GM21529 (cell line): ENCODE measurements at regions not wholly inside any gene's neighbourhood (a gene's known extent, or its start where the extent isn't known, plus 50 kb on each side); places are given as distances from the start of the nearest gene placed in this dataset.

ENCODE experiments used
- ATAC-seq: cut with Tn5 transposase; IDR thresholded peaks from one replicate; pipeline ENCODE4 v1.9.1; 2021; ENCODE audit not compliant: unreplicated experiment

DNA sequence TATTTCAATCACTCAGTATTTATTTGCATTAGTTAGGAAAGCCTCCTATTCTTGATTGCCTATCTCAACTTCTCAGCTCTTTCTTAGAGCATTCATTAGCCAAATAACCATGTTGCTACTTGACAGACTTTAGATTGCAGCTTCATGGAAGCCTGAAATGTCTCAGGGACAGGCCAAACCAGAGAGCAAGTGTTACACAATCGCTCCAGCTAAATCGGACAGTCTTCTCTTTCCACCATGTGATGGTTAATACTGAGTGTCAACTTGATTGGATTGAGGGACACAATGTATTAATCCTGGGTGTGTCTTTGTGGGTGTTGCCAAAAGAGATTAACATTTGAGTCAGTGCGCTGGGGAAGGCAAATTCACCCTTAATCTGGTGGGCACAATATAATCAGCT lies 106.5 kb upstream of the DRD2 start:
- no peak for ATAC-seq

DNA sequence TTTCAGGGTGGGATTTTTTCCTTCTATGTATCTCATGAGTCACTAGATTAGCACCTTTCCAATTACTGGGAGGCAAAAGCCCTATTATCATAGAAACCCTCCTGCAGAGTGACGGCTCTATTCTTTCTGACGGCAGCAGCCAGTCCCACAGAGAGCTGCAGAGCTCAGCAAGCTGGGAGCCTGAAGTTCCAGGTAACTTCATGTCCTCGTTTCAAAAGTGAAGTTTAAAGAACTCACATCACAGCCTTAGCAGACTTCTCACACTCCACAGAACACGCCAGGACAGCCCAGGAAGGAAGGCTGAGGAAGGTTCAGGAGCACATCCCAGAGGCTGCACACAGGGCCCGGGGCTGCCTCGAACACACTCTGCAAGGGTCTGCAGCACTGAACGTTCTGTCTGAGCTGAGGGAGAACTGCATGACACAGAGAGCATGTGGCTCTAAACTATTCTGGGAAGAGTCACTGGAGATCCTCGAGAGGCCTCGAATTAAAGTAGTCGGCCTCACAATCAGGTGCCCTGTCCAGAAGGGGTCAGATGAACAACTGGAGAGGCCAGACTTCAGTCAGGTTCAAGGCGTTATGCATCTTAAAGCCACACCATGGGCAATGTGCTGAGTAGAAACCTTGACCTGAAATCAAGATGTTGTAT lies 104.2 kb upstream of the DRD2 start:
- ATAC-seq = no peak

DNA sequence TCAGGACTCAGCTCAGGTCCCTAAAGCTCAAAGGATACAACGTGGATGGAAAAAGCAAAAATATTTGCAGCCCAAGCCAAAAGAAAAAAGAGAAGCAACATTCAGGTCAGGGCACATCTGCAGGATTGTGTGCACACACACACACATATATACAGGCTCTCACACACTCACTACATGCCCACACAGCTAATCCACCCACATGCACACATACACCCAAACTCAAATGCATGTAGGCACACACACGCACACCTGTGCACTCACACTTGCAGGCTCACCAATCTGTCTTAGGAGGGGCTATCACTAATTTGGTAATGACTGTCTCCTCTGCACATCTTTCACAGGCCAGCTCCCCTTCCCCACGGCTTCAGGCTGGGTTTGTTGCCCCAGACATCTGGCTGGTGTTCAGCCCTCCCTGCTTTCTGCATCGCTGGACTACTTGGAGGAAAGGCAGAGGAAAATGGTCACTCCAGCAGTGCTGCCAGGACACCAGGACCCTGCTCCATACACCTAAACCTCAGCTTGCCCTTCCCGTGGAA lies 103.6 kb upstream of the DRD2 start:
- no peak for ATAC-seq

DNA sequence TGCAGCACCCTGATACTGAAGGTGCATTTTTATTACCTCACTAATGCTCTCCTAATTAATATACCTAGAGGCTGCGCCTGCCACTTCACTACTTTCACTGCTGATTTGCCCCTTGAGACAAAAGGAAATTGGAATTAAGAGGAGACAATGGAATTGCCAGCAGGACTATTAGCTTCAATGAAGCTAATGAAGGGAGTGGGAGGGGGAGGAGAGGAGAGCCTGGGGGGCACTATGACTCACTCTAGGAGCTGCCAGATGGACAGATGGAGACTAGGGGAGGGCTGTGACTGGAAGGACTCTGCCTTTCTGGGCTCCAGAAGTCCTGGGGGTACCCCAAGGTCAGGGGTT lies 102.8 kb upstream of the DRD2 start:
- no peak for ATAC-seq

DNA sequence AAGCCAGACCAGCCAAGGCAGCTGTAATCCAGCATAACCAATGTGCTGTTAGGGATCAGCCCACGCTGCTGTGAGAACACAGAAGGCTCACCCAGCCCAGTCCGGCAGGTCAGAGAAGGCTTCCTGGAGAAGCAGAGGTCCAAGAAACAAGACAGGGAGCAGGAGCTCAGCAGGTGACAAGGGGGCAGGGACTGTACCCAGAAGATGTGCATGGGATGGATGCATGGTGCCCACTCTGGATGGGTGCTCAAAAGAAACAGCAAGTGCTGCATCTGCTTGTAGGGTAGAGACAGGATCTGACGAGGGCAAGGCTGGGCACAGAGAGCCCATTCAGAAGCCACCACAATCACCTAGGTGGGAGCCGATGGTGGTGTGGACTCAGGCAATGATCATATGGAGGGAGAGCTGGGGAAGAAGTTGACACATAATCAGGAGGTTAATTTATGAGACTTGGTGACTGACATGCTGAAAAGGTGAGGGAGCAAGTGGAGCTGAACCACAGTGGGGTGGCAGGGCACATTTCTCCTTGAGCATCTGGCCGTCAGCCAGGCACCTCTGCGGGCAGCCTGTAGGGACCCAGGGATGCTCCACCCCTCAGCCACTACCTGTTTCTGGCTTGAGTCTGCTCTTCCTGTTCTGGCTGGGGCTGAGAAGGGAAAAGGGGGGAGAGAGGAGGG lies 102.3 kb upstream of the DRD2 start:
- no peak for ATAC-seq

DNA sequence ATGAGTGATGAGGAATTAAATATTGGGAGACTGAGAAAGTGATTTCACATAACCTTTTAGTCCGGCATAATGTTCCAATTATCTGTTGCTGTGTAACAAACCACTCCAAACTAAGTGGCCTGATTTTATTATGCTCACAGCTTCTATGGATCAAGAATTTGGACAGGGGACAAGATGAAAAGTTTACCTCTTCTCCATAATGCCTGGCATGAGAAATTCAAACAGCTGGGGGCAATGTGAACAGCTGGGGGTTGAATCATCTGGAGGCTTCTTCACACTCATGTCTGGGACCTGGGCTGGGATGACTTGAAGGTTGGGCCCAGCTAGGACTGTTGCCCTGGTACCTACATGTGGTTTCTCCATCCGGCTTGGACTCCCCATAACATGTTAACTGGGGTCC lies 99.4 kb upstream of the DRD2 start:
- no peak for ATAC-seq

DNA sequence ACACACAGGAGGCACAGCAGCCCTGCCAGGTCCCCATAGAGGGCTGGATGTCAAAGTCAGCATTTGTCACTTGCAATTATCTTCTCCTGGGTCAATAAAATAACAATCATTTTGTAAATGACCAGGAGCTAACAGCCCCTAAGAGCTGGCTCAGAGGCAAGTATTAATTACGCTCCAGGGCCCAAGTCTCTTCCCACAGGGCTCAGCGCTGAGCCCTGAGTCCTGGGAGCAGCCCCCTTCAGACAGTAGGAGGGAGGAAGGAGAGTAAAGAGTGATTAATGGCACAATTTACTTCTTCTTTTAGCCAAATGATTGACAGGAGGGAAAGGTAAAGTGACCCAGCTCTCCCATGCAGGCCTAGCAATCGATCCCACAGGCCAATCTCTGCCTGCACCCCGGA lies 99.0 kb upstream of the DRD2 start:
- no peak for ATAC-seq

DNA sequence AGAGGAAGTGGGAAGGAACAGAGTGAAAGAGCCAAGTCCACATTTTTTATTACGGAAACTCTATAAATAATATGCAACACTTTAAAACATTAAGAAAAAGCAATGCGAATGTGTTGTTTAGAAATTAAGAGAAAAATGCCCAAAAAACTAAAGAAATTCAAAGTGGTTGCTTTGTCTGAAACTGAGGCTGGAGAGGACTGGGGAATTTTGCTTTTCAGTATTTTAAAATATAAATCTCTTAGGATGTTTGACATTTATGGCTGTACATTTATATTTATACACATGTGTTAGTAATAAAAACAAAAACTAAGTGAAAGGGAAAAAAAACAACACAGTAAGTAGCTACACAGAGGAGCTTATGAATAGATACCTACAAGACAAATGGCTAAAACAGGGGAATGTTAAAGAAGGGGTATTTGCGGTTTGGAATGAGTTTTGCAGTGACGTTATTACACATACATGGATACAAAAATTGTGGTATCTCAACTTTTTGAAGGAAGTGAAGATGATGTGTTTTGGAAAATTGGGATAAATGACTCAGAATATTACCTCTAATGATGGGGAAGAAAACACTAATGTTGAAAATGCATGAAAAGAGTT lies 97.0 kb upstream of the DRD2 start:
- ATAC-seq = no peak

DNA sequence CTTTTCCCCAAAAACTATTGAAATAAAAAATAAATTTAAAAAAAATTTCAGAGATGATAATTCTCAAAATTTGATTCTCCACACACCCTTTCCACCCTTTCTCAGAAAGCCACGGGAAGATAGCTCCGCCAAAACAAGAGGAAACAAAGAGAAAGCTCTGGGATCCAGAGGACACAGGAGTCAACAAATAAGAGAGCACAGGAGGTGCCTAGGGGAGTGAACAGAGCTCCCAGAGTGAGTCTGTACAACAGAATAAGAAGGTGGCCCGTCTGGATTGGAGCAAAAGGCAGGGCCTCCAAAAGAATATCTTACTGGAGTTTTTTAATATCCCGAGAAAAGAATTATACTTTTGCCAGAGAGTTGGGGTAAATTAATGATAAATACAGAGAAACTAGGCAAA lies 96.3 kb upstream of the DRD2 start:
- no peak for ATAC-seq

DNA sequence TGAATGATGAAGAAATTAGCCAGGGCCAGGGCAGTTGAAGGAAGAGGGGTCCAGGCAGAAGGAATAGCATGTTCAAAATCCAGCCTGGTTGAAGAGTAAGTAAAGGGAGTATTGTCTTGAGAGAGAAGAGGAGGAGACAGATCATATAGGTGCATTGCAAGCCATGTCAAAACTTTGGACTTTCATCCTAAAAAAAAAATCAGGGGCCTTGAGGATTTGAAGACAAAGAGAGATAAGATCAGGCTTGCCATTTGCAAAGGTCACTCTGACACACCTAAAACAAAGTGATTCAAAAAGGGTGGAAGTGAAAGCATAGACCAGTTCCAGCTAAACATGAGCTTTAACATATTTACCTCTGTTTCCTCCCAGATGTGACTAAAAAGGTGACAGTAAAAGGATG lies 95.7 kb upstream of the DRD2 start:
- no peak for ATAC-seq

DNA sequence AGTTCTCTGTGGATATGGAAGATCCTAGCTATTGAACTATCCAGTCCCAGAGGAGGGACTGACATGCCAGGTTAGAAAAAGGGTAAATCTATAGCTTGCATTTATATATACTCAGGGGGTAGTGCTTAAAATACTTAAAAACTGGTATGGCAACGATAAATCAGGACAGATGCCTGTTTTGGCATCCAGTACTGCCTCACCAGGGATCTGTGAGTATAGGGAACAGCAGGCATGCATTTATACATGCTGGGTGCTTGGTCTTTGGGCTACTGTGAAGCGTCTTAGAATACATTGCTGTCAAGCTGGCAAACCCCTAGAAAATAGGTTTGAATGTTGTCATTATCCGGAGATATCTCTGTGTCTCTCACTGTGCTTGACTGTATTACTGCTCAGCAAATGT lies 94.2 kb upstream of the DRD2 start:
- ATAC-seq = no peak

DNA sequence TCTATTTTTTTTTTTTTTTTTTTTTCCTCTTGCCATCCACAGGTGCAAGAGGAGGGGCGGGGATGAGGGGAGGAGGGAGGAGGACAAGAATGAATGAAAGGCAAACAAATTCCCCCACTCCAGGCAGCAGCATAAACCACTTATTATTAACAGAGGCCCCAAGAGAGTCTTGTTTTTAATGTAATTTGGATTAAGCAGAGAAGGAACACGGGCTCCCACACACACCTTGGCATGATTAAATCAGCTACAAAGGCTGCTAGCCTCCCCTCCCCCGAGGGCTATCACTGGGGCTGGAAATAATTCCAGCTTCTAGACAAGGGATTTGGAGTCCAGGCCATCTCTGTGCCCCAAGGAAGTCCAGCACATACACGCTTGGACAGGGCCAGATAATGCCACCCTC lies 93.4 kb upstream of the DRD2 start:
- ATAC-seq = no peak

DNA sequence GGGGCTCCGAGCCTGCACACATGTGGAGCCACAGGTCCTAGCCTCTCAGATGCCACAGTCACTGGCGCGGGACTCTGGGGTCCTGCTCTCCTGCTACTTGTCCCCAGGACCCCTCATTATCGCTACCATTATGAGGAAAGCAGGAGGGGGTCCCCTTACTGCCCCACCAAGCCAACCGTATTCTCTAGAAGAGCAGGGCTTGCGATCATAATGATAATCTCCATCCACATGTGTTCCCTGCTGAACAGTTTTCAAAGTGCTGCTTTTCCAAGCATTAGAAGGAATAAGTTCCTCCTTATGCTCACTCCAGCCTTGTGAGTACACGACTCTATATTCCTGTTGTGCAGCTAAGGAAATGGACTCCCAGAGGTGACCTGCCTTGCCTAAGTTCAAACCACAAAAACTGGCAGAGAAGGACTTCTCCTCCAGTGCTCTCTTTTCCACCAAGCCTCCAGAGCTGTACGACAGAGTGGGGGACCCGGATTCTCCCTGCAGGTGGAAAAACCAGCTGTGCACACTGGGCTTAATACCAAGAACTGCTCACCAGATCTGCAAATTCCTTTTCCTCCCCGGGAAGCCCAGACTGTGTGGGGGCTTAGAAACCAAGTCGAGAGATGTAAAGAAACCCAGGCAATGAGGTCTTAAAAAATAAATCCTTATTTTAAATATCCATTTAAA lies 92.8 kb upstream of the DRD2 start:
- no peak for ATAC-seq

DNA sequence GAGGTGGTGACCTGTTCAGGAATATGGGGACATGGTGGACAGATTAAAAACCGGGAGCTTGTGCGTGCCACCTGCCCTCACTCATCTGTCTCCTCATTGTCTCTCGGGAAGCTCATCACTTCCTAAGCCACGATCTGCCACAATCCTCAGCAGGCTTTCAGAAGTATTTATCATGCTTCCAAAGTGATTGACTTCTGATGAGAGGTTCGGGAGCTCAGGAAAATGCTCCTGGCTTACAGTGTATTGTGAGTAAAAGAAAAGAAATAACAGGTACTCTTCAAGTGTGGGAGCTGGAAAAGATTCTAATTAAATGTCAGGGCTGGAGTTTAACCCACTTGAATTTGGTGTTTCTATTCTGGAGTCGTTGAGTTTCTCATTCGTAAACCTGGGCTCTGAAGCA lies 91.9 kb upstream of the DRD2 start:
- no peak for ATAC-seq

DNA sequence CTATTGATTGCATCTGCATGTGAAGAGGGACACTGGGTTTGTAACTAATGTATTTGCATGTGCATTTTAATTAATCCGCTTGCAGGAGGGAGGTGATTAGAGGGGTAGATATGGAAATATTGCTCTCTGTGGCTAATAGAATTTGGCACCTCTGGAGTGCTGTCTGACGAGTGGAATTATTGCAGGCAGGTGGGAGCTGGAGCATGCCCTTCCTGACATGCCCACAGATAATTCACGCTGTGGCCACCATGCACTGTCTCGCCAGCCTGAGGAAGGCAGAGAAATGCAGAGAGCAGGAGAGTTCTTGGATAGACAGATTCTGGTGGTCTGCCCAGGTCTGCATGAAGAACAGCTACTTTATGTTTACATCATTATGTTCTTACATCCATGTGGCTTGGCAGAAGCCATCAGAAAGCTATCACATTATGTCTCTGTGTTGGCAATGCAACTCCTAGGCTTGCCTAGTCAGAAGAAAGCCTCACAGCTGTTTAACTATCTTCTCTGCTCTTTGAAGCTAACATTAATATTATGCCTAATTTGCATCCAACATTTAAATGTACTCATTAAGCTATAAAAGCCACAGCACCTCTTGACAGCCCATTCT lies 89.4 kb upstream of the DRD2 start:
- no peak for ATAC-seq

DNA sequence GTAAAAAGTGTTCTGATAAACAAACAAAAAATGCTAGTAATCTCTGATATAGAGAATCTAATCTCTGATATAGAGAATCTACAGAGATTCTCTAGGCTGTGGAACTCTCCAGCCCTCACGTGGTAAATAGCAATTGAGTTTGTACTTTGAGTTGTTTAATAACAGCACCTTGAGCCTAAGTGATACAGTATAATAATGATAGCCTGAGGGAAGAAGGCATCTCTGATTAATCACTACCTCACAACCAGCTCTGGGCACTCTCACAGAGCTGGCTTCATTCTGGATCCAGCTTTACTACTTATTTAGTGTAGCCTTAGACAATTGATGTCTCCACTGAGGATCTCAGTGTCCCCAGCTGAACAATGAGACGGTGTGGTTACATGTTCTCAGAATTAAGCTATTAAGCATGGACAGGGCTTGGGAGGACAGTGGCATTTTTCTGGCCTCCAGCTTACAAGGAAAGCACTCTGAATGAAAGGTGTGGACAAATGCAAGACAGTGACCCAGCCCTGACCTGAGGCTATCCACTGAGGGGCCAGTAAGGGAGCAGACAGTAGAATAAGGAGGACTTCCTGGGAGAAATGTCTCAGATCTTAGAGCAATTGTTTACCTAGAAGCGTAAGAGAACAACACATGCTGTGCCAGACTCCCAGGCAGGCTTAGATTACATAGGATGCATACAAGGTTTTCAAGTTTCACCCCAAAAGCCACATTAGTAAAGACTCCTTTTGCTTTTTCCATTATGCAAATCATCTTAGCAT lies 88.7 kb upstream of the DRD2 start:
- no peak for ATAC-seq

DNA sequence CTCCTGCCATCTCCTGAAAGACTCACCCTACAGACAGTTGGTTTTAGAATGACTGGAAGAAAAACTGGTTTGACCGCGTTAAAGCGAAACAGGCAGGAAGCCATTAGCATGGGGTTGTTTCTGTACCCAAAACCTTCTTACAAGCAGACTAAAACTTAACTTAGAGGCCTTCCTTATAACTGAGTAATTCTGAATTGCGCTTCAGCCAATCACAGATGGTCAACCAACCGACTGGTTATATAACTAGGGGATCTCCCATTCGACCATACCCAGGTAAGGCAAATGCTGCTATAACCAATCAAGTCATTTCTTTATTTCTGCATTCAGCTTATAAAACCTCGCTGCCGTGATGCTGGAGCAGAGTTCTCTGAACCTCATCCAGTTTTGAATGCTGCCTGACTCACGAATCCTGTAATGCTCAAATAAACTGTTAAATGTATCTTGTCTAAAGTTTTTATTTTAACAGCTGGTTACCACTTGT lies 87.8 kb upstream of the DRD2 start:
- no peak for ATAC-seq

DNA sequence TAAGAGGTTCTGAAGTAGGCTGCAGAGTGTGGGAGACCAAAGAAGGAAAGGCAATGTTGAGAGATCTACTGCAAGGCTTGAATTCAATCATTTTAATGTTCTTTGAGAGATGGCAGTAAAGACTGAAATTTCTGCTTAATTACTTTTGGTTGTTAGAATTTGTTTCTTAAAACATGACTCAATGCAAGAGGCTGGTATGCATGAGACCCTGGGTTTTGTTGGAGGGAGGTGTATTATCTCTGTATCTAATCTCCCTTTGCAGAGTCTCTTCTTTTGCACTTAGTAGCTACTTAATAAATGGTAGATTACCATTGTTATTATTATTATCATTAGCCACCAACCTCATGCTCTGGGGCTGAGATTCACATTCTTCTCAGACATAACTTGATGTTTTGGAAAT lies 87.4 kb upstream of the DRD2 start:
- no peak for ATAC-seq

DNA sequence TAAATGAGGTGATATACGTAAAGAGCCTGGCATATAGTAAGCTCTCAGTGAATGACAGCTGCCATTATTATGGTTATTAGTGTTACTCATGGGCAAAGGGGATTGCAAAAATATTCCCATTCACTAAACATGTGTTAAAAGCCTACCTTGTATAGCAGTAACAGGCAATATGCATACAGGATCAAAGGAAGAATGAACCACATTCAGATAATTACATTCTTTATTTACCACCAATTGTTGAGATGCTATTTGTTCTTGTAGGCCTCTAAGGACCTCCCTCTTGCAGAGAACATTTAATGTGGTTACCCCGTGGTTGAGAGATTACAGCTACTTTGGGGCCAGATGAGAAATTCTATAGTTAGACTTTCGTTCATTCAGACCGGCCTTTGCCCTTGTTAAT lies 82.7 kb upstream of the DRD2 start:
- ATAC-seq = no peak

DNA sequence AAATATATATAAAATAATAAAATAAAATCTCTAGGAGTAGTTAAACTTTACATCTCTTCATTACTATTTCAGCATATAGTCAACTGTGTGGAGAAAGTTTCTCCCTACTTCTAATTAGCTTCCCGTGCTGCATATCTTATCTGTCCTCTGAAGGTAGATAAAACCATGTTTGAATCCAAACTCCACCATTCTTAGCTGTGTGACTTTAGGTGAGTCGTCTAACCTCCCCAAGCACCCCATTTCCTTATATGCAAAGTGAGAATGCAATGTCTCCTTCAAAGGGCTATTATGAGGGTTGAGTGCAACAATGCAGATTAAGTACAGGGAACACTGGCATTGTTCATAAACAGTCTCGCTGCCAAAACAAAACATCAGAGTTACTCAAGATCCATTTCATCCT lies 80.8 kb upstream of the DRD2 start:
- ATAC-seq = no peak
